ENCODE measurements at regions not wholly inside any gene's neighbourhood (a gene's known extent, or its start where the extent isn't known, plus 50 kb on each side); places are given as distances from the start of the nearest gene placed in this dataset.

- no peak for DNase-seq
Measured at GRCh38 chr22:49564054-49564453, 263.6 kb downstream of the BRD1 start.

DNA sequence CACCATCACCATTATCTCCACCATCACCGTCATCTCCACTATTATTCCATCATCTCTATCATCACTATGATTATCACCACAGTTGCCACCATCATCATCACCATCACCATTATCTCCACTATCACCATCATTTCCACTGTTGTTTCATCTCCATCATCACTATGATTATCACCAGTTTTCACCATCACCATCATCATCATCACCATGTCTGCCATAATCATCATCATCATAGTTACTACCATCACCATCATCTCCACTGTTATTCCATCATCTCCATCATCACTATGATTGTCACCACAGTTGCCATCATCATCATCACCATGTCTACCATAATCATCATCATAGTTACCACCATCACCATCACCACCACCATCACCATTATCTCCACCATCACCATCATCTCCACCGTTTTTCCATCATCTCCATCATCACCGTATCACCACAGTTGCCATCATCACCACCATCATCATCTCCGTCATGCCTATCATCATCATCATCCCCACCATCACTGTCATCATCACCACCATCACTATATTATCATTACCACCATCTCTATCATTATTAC, 264.9 kb downstream of the BRD1 start:
- no peak for DNase-seq

- DNase-seq, result no peak
Measured at GRCh38 chr22:49561976-49562375, 265.7 kb downstream of the BRD1 start.

GRCh38 chr22:49561338-49561737, 266.3 kb downstream of the BRD1 start:
- no peak for DNase-seq

- no peak for DNase-seq
Measured at GRCh38 chr22:49555526-49555925, 272.1 kb downstream of the BRD1 start.

GRCh38 chr22:49554741-49555140, 272.9 kb downstream of the BRD1 start:
- DNase-seq, result no peak

DNA sequence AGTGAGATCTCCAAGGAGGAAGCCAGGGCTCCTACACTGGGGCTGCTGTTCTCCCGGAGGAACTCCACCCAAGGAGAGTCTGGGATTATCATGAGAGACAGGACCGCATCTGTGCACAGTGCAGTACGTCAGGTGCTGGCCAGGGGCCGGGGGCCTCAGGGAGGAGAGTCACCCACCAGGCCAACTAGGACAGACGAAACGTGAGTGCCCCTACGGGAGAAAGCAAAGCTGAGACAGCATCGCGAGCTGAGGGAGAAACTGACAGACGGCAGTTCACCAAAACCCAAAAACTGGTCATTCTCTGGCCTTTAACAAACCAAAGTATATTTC, 273.4 kb downstream of the BRD1 start:
- DNase-seq, result no peak

DNA sequence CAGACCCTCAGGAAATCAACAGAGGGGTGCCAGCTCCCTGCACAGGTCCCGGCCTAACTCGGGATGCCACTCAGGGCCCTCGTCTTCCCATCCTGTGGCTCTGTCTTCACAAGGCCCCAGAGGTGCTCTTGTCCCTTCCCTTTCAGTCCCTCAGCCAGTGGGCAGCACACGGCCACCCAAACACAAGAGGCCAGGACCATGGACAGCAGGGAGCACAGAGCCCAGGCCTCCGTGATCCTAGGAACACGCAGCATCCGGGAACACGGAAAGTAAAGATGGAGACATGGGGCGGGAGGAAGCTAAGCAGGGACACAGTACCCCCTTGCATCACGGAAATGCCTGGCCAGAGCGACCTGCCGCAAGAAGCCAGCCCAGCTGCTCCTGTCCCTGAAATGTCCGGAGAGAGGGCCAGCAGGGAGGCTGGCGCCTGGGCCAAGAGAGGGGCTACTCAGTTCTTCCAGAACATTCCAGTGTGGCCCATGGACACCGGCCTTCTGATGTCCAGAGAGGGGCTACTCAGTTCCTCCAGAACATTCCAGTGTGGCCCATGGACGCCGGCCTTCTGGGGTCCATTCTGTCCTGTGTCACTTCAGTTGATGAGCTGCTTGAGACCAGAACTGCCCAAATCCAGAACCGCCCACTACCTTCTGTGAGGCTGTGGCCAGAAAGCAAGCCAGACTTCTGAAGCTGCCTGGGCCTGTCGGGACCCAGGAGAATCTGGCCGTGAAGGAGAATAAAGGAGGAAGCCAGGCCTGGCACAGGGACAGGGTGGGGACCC, 274.0 kb downstream of the BRD1 start:
- no peak for DNase-seq

DNA sequence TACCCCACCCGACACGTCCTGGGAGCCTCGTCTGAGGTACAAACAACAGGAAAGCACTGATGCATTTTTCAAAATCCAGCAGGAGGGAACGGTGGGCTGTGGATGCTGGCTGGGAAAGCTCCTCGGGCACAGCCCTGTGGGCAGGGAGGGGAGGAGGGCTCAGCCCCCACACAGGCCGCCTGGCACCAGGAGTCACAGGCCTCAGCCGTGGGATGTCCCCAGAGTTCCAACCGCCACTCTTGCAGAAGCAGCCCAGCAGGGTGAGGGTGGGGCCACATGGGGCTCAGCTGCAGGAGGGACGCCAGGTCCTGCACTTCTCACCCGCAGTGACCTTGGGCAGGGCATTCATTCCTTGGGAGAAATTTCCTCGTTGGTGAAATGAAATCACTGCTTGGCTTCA, 274.6 kb downstream of the BRD1 start:
- DNase-seq, result no peak

DNA sequence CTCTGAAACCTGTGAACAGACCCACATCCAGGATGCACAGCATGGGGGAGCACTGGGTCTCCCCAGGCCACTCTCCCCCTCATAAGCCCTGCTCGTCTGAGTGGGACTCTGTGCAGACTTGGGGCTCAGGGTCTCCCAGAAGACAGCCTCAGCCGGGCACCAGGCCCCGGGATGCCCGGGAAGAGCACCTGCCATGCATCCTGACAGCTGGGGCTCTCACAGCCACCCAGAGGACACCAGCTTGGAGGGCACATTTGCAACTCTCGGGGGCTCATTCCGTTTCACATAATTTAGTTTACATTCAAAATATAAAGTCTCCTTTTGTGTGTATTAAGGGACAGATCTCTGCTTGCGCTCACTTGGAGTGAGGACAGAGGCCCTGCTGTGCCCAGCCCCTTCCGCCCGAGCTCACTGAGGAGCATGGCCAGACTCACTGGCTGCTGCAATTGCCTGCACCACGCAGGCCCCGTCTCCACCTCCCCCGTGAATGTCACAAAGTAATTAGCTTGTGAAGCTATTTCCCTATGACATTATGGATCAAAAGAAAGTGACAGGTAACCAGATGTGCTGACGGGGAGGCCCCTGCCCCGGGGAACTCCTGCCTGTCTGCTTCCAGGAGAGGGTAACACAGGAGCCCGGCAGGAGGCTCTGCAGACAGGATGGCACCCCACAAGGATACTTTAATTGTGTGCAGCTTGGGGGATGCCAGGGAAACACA, 275.6 kb downstream of the BRD1 start:
- DNase-seq, result no peak

DNA sequence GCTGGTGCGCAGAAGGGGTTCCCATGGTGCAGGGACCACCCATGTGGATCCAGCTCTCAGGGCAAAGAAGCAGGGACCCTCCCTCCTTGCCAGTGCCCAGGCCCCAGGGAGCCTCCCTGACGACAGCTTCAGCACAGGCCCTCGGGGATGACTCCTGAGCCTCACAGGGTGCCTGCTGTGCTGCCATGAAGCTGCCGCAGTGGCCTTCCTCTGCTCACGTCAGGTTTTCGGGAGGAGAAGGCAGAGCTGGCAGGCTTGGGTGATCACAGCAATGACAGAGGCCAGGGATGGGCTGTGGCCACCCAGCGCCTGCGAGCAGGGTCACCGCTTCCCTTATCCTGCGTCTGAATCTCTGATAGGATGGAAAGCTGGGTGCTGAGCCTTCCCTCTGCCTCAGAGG, 276.2 kb downstream of the BRD1 start:
- no peak for DNase-seq

GRCh38 chr22:49550766-49551362, 276.8 kb downstream of the BRD1 start:
- DNase-seq, result no peak

- DNase-seq, result no peak
Measured at GRCh38 chr22:49550141-49550430, 277.6 kb downstream of the BRD1 start.

DNA sequence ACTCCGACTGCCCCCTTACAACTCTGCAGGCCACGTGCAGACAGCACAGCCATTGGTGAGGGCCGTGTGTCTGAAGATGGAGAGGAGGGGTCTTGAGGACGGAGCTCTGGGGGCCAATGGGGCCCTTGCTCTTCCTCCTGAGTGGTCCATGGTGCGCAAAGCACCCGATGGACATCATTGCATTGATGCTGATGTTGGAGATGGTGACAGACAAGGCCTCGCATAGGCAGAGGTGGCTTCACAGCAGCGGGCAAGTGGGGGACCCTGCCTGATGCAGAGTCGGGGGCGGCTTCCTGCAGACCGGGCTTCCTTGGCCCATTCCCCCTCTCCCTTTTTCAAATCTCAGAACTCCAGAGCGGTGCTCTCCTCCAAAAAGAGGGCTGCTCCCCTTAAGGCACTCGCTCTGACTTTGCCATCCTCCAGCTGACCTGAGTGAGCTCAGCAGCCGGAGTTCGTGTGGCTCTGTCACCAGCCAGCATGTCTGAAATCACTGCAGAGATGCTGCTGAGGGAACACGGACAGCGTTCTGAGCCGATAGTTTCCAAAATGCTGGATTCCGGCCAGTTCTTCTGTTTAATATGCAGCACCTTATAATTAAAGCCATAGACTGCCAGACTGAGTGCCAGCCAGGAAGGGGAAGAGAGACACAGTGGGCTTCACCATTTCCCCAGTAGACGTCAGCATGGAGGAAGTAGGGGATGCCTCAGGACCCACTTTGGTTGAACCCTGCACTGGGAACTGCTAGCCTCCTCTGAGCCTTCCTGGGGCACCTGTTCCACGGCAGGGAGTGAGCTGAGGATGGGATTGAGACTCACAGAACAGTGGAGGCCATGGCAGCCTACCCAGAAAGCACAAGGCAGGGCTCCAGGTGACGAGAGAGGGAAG, 278.2 kb downstream of the BRD1 start:
- DNase-seq, result no peak

- no peak for DNase-seq
Measured at GRCh38 chr22:49548356-49549202, 279.1 kb downstream of the BRD1 start.

DNA sequence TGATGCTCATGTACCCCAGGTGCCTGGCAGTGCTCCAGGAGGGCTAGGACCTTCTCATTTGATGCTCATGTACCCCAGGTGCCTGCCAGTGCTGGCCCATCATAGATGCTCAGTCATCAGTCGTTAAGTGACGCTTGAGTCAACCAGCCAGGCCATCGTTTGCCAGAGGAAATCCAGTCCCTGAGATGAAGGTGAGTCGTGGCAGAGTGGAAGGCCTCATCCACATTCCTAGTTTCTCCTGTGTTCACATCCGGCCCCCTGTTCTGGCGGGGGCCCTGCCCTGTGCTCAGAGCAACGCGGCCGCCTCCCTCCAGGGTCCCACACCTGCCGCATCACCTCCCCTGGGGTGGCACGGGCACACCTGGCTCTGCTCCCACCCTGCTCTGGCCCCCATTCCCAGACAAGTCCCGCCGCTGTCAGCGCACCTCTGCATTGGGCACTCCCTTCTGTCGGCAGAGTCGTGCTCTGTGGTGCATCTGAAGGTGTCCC, 279.9 kb downstream of the BRD1 start:
- no peak for DNase-seq

DNA sequence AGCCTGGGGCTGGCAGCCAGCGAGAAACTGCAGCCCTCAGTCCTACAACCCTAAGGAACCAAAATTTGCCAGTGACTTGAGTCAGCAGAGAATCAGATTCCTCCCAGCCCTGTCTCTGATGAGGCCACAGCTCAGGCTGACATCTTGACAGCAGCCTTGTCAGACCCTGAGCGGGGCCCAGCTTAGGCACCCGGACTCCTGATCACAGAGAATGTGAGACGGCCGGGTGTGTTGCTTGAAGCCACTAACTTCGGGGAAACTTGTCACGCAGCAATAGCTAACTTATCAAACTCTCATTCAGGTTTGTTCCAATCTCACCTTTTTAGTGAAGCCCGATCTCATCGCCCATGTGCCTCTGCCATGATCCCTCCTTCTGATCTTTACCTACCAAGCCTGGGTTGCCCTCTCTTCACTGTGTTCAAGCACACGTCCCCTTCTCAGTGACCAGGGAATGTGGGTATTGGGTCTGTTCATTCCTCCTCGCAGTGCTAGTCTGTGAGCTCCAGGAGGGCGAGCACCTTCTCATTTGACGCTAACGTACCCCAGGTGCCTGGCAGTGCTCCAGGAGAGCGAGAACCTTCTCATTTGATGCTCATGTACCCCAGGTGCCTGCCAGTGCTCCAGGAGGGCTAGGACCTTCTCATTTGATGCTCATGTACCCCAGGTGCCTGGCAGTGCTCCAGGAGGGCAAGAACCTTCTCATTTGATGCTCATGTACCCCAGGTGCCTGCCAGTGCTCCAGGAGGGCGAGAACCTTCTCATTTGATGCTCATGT, 280.7 kb downstream of the BRD1 start:
- DNase-seq, result no peak

GRCh38 chr22:49545606-49546005, 282.1 kb downstream of the BRD1 start:
- DNase-seq, result no peak

DNA sequence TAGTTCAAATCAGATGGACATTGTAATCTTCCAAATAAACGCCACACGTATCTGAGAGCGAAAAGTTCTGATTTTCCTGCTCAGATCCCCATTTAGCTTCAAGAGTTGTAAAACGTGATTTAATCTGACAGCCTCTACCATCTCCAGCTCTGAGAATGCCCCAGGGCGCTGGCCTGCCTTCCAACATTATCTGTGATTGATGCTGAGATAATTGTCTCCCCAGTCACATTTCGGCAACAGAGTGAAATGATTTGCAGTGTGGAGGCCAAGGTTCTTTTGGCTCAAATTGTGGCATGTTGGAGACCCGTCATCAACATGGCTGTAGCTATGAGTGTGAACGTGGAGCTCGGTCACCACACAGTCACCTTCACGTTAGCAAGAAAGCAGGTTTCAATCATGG, 283.4 kb downstream of the BRD1 start:
- DNase-seq, result no peak

DNA sequence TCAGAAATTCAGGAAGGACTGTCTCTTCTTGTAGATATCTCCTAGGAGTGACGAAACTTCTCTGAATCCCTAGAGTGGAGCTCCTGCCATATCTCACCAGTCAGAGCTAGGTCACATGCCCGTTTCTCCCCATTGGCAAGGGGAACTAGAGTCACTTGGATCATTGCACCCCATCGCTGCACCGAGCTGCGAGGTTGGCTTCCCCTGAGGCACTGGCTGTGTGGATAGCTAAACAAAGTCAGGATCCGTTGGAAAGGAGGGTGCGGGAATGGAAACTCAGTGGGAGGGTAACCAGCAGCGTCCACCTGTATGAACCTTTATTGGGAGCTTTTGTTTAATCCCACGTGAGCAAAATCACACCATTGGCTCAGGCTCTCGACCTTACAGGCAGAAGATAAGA, 283.8 kb downstream of the BRD1 start:
- no peak for DNase-seq

DNA sequence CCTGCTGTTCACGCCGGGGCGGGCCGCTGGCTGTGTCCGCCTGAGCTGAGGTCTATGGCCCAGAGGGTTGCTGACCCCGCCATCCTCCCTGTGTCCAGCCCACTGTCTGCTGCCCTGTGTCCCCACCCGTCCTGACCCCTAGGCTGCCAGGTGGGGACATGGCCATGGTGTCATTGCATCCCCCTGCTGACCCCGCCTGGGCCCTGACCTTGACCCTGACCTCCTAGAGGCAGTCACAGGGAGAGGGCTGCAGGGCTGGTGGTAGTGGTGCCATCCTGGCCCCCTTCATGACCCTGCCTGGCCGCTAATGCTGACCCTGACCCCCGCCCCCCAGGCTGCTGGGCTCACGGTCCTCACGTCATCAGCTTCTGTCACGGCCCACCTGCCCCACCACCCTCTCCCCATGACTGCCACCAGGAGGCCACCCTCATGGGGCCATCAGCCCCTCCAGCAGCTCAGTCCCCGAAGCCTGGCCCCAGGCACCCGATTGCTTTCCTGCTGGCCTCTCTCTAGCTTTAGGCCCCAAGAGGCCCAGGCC, 285.9 kb downstream of the BRD1 start:
- DNase-seq, result no peak

Data from stimulated activated CD4-positive, alpha-beta T cell treated with anti-CD3 and anti-CD28 coated beads, Interleukin-4, amount 100 ng/mL, for 24 hours (primary cell).